ENCODE measurements at regions not wholly inside any gene's neighbourhood (a gene's known extent, or its start where the extent isn't known, plus 50 kb on each side); places are given as distances from the start of the nearest gene placed in this dataset.

DNA sequence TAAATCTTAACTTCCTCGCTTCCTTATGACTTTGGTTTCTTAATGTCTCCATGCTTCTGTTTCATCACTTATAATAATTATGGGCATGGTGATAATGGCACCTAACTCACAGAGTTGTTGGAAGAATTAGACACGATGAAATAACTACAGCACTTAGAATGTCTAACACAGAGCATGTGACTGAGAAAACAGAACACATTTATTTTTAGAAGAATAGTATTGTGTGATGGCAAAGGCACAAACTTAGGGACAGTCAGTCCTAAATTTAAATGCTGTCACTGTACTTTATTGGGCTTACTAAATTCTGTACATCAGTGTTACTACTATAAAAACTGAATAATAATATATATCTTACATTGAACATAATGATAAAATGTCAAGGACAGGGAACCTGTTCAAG, 391.1 kb upstream of the JAG1 start:
- no peaks in the 10 kb centered on the region for H3K79me2 ChIP-seq (ENCODE audit: control insufficient read depth, insufficient read depth, low read length)
- CTCF ChIA-PET: no interaction called here
- in situ Hi-C loops (cut with MboI): no loop called here
- H3K27me3 ChIP-seq (replicated peaks in 1 of 2; ENCODE audit: control insufficient read depth in 2 of 2, insufficient read depth in 2 of 2, low read length in 1 of 2): no peaks in the 10 kb centered on the region
- no peak overlapping the region for H2AFZ ChIP-seq (ENCODE audit: control insufficient read depth, low read depth, low read length)
- no TSS peak for BruUV-seq (replicated peaks)
- FAIRE-seq (no peak), DNase-seq (ENCODE audit: low read depth, low spot score) (no peak), ATAC-seq (no peak)
- no peak overlapping the region for H3K4me3 ChIP-seq
- H4K20me1 ChIP-seq (ENCODE audit: control insufficient read depth, insufficient read depth): no peaks in the 10 kb centered on the region
- WGBS (ENCODE audit: insufficient coverage, insufficient replicate concordance, low lambda C conversion rate, missing lambda C conversion rate): 14% methylated on average over 2 of the region's 2 CpGs
- H3K9ac ChIP-seq (ENCODE audit: control insufficient read depth, insufficient read depth, low read length): no peak overlapping the region
- RAD21 ChIA-PET (ENCODE audit: unreplicated experiment): no interaction called here
- H3K9me3 ChIP-seq (replicated peaks; ENCODE audit: control insufficient read depth, insufficient read depth, low read length): no peaks in the 10 kb centered on the region
- H3K4me1 ChIP-seq (ENCODE audit: control insufficient read depth, insufficient read depth, low read length): no peaks in the 10 kb centered on the region
- intact Hi-C loops (cut with micrococcal nuclease; ENCODE audit: unreplicated experiment): no loop called here
- no peaks in the 10 kb centered on the region for H3K36me3 ChIP-seq (ENCODE audit: control insufficient read depth in 2 of 2, insufficient read depth in 2 of 2, low read length in 1 of 2)
- no peak overlapping the region for H3K4me2 ChIP-seq (ENCODE audit: control insufficient read depth, insufficient read depth)
- POLR2A ChIA-PET: no interaction called here
- H3K27ac ChIP-seq (ENCODE audit: control insufficient read depth, insufficient read depth): no peak overlapping the region
- SMC1A ChIA-PET (ENCODE audit: uncharacterized antibody, unreplicated experiment): no interaction called here
- TF ChIP-seq ZSCAN29 (IDR thresholded peaks at IDR 0.05) (no peak), ATF2 (IDR thresholded peaks at IDR 0.05; ENCODE audit: low read length) (no peak), SMC3 (IDR thresholded peaks at IDR 0.05; ENCODE audit: borderline replicate concordance, low read length) (no peak), TCF7 (IDR thresholded peaks at IDR 0.05; ENCODE audit: borderline replicate concordance) (no peak), CHD4 (IDR thresholded peaks at IDR 0.05) (no peak), STAT1 (conservative IDR thresholded peaks at IDR 0.05) (no peak), MXI1 (IDR thresholded peaks at IDR 0.05; ENCODE audit: low read depth, low read length) (no peak), FOS (IDR thresholded peaks at IDR 0.05; ENCODE audit: borderline replicate concordance, extremely low read depth, insufficient read length) (no peak), SRF (IDR thresholded peaks at IDR 0.05; ENCODE audit: low read depth in 2 of 2, low read length in 2 of 2) (no peak)
- TF ChIP-seq, protein P1, sequence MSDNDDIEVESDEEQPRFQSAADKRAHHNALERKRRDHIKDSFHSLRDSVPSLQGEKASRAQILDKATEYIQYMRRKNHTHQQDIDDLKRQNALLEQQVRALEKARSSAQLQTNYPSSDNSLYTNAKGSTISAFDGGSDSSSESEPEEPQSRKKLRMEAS (IDR thresholded peaks at IDR 0.05; ENCODE audit: low read depth, low read length): no peak
- TF ChIP-seq, protein P2, sequence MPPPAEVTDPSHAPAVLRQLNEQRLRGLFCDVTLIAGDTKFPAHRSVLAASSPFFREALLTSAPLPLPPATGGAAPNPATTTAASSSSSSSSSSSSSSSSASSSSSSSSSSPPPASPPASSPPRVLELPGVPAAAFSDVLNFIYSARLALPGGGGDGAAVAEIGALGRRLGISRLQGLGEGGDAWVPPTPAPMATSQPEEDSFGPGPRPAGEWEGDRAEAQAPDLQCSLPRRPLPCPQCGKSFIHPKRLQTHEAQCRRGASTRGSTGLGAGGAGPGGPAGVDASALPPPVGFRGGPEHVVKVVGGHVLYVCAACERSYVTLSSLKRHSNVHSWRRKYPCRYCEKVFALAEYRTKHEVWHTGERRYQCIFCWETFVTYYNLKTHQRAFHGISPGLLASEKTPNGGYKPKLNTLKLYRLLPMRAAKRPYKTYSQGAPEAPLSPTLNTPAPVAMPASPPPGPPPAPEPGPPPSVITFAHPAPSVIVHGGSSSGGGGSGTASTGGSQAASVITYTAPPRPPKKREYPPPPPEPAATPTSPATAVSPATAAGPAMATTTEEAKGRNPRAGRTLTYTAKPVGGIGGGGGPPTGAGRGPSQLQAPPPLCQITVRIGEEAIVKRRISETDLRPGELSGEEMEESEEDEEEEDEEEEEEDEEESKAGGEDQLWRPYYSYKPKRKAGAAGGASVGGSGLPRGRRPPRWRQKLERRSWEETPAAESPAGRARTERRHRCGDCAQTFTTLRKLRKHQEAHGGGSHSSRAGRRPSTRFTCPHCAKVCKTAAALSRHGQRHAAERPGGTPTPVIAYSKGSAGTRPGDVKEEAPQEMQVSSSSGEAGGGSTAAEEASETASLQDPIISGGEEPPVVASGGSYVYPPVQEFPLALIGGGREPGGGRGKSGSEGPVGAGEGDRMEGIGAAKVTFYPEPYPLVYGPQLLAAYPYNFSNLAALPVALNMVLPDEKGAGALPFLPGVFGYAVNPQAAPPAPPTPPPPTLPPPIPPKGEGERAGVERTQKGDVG (CRISPR knock-in tag; IDR thresholded peaks at IDR 0.05): no peak
- TF ChIP-seq, protein P3, sequence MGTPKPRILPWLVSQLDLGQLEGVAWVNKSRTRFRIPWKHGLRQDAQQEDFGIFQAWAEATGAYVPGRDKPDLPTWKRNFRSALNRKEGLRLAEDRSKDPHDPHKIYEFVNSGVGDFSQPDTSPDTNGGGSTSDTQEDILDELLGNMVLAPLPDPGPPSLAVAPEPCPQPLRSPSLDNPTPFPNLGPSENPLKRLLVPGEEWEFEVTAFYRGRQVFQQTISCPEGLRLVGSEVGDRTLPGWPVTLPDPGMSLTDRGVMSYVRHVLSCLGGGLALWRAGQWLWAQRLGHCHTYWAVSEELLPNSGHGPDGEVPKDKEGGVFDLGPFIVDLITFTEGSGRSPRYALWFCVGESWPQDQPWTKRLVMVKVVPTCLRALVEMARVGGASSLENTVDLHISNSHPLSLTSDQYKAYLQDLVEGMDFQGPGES (IDR thresholded peaks at IDR 0.05): no peak
- TF ChIP-seq, protein P4, sequence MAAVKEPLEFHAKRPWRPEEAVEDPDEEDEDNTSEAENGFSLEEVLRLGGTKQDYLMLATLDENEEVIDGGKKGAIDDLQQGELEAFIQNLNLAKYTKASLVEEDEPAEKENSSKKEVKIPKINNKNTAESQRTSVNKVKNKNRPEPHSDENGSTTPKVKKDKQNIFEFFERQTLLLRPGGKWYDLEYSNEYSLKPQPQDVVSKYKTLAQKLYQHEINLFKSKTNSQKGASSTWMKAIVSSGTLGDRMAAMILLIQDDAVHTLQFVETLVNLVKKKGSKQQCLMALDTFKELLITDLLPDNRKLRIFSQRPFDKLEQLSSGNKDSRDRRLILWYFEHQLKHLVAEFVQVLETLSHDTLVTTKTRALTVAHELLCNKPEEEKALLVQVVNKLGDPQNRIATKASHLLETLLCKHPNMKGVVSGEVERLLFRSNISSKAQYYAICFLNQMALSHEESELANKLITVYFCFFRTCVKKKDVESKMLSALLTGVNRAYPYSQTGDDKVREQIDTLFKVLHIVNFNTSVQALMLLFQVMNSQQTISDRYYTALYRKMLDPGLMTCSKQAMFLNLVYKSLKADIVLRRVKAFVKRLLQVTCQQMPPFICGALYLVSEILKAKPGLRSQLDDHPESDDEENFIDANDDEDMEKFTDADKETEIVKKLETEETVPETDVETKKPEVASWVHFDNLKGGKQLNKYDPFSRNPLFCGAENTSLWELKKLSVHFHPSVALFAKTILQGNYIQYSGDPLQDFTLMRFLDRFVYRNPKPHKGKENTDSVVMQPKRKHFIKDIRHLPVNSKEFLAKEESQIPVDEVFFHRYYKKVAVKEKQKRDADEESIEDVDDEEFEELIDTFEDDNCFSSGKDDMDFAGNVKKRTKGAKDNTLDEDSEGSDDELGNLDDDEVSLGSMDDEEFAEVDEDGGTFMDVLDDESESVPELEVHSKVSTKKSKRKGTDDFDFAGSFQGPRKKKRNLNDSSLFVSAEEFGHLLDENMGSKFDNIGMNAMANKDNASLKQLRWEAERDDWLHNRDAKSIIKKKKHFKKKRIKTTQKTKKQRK (IDR thresholded peaks at IDR 0.05; ENCODE audit: low read depth, low read length): no peak
- TF ChIP-seq, protein P5, sequence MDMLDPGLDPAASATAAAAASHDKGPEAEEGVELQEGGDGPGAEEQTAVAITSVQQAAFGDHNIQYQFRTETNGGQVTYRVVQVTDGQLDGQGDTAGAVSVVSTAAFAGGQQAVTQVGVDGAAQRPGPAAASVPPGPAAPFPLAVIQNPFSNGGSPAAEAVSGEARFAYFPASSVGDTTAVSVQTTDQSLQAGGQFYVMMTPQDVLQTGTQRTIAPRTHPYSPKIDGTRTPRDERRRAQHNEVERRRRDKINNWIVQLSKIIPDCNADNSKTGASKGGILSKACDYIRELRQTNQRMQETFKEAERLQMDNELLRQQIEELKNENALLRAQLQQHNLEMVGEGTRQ (IDR thresholded peaks at IDR 0.05; ENCODE audit: borderline replicate concordance, low read depth, low read length): no peak

All from GM12878 (cell line).